HepG2 (cell line): ENCODE measurements at regions not wholly inside any gene's neighbourhood (a gene's known extent, or its start where the extent isn't known, plus 50 kb on each side); places are given as distances from the start of the nearest gene placed in this dataset.

ENCODE experiments used
- BHLHE40 ChIP-seq: IDR thresholded peaks from 2 replicates; pipeline ENCODE4 v1.6.1; 2011; ENCODE audit warnings: low read length, improper control_type of control experiment
- CCAR2 ChIP-seq: fragments of 200-400 bp; formaldehyde crosslinking; optimal IDR thresholded peaks from 2 replicates; pipeline ENCODE3; 2018; ENCODE audit warnings: low read depth, mild to moderate bottlenecking, low read length, moderate library complexity
- CENPT ChIP-seq: sonication (generic); formaldehyde crosslinking; IDR thresholded peaks from 2 replicates; pipeline ENCODE4 v1.8.0; 2022; ENCODE audit warnings: low read depth, mild to moderate bottlenecking, moderate library complexity, missing genetic modification reagents
- EP300 ChIP-seq, 3 experiments: sonication (generic) in 1 of 3; formaldehyde crosslinking in 1 of 3; IDR thresholded peaks; 2 replicates each; pipeline versions ENCODE4 v1.5.1 to v1.6.1; 2011 to 2020; ENCODE audit warnings: low read depth in 2 of 3, low read length in 2 of 3, borderline replicate concordance in 1 of 3, improper control_type of control experiment in 1 of 3, mild to moderate bottlenecking in 1 of 3, missing genetic modification reagents in 1 of 3, moderate library complexity in 1 of 3
- FOSL2 ChIP-seq: sonication (generic); formaldehyde crosslinking; IDR thresholded peaks from 2 replicates; pipeline ENCODE4 v1.4.0; 2020; ENCODE audit warnings: missing genetic modification reagents
- HCFC1 ChIP-seq: fragments of 150-350 bp; IDR thresholded peaks from 2 replicates; pipeline ENCODE4 v1.6.1; 2014; ENCODE audit warnings: low read depth, low read length
- HNF1A ChIP-seq, 2 experiments: sonication (generic) in 1 of 2; formaldehyde crosslinking in 1 of 2; IDR thresholded peaks; 2 replicates each; pipeline versions ENCODE4 v1.4.0 to v1.6.1; 2016 to 2020; ENCODE audit warnings: borderline replicate concordance in 1 of 2, low read depth in 1 of 2, mild to moderate bottlenecking in 1 of 2, missing genetic modification reagents in 1 of 2
- HNRNPL ChIP-seq: fragments of 200-400 bp; formaldehyde crosslinking; IDR thresholded peaks from 2 replicates; pipeline ENCODE4 v1.6.1; 2017; ENCODE audit warnings: mild to moderate bottlenecking, low read depth, low read length
- HOXA3 ChIP-seq: sonication (generic); formaldehyde crosslinking; IDR thresholded peaks from 2 replicates; pipeline ENCODE4 v1.5.0; 2020; ENCODE audit warnings: missing genetic modification reagents
- JARID2 ChIP-seq: sonication (generic); formaldehyde crosslinking; IDR thresholded peaks from 2 replicates; pipeline ENCODE4 v1.8.1; 2023; ENCODE audit warnings: missing genetic modification reagents, inconsistent platforms; ENCODE audit not compliant: insufficient replicate concordance
- SMARCC2 ChIP-seq: fragments of 450-650 bp; IDR thresholded peaks from 2 replicates; pipeline ENCODE4 v1.6.1; 2017; ENCODE audit warnings: antibody characterized with exemption, mild to moderate bottlenecking
- YEATS2 ChIP-seq: sonication (generic); formaldehyde crosslinking; IDR thresholded peaks from 2 replicates; pipeline ENCODE4 v1.4.0; 2020; ENCODE audit warnings: missing genetic modification reagents, borderline replicate concordance
- ZKSCAN1 ChIP-seq: fragments of 150-350 bp; IDR thresholded peaks from 2 replicates; pipeline ENCODE4 v1.6.1; 2014; ENCODE audit warnings: low read length
- ZNF205 ChIP-seq: IDR thresholded peaks from 2 replicates; pipeline ENCODE4 v1.6.1; 2018; ENCODE audit warnings: missing biosample characterization, missing genetic modification reagents
- ZNF207 ChIP-seq: fragments of 450-650 bp; IDR thresholded peaks from 2 replicates; pipeline ENCODE4 v1.6.1; 2016; ENCODE audit warnings: antibody characterized with exemption, borderline replicate concordance
- ZNF678 ChIP-seq: sonication (generic); formaldehyde crosslinking; IDR thresholded peaks from 2 replicates; pipeline ENCODE4 v1.4.0; 2020; ENCODE audit warnings: mild to moderate bottlenecking, missing genetic modification reagents
- TF ChIP-seq, protein P1 (sequence below): sonication (generic); formaldehyde crosslinking; IDR thresholded peaks from 2 replicates; pipeline ENCODE4 v1.4.0; 2020; ENCODE audit warnings: missing genetic modification reagents
- TF ChIP-seq, protein P2 (sequence below): sonication (generic); formaldehyde crosslinking; IDR thresholded peaks from 2 replicates; pipeline ENCODE4 v1.5.1; 2020; ENCODE audit warnings: missing genetic modification reagents, mild to moderate bottlenecking, borderline replicate concordance
- TF ChIP-seq, protein P3 (sequence below): IDR thresholded peaks from 2 replicates; pipeline ENCODE4 v1.6.1; 2016

DNA sequence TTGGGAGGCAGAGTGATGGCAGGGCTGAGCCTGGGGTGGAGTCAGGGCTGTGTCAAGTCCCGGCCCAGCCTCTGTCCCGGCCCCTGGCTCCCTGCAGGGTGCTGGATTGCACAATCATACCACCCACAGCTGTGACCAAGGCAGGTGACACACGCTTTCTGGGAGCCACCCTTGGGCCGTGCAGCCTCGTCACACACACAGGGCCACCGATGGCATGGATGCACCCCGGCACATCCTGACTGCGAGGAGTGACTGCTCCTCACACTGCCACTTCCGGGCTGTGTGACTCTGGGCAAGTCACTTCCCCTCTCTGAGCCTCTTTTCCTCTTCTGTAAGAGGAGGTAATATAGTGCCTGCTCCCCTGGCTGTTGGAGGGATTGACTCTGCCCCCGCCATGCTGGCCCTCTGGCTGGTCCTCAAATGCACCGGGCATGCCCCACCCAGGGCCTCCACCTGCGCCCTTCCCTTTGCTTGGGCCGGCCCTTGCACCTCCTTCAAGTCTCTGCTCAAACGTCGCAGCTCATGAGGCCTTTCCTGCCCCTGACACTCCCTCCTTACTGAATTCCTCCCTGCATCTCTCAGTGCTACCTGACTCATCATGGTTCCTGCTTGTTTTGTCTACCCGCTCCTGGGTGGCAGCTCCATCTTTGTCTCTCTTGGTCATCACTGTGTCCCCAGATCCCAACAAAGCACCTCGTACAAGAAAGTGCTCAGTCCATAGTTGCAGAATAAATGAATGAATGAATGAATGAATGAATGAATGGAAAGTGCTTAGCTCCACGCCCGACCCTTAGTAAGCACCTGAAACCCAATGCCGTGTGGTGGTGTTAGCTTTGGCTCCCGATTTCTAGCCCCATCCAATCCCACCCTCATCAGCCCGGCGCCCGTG is 93.5 kb downstream of the CEBPB start (continued):
- no peak for TF ChIP-seq HNF1A (IDR thresholded peaks at IDR 0.05; ENCODE audit: low read depth)
- peak; percentile 21; the same call in 1 of the 2 replicates for TF ChIP-seq HNF1A (CRISPR knock-in tag; IDR thresholded peaks at IDR 0.05; ENCODE audit: borderline replicate concordance)
- TF ChIP-seq, protein P1, sequence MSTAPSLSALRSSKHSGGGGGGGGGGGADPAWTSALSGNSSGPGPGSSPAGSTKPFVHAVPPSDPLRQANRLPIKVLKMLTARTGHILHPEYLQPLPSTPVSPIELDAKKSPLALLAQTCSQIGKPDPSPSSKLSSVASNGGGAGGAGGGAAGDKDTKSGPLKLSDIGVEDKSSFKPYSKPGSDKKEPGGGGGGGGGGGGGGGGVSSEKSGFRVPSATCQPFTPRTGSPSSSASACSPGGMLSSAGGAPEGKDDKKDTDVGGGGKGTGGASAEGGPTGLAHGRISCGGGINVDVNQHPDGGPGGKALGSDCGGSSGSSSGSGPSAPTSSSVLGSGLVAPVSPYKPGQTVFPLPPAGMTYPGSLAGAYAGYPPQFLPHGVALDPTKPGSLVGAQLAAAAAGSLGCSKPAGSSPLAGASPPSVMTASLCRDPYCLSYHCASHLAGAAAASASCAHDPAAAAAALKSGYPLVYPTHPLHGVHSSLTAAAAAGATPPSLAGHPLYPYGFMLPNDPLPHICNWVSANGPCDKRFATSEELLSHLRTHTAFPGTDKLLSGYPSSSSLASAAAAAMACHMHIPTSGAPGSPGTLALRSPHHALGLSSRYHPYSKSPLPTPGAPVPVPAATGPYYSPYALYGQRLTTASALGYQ (CRISPR knock-in tag), result no peak
- no peak for TF ChIP-seq ZNF678 (CRISPR knock-in tag)
- no peak for TF ChIP-seq YEATS2 (CRISPR knock-in tag)
- TF ChIP-seq JARID2, result no peak
- TF ChIP-seq, protein P2, sequence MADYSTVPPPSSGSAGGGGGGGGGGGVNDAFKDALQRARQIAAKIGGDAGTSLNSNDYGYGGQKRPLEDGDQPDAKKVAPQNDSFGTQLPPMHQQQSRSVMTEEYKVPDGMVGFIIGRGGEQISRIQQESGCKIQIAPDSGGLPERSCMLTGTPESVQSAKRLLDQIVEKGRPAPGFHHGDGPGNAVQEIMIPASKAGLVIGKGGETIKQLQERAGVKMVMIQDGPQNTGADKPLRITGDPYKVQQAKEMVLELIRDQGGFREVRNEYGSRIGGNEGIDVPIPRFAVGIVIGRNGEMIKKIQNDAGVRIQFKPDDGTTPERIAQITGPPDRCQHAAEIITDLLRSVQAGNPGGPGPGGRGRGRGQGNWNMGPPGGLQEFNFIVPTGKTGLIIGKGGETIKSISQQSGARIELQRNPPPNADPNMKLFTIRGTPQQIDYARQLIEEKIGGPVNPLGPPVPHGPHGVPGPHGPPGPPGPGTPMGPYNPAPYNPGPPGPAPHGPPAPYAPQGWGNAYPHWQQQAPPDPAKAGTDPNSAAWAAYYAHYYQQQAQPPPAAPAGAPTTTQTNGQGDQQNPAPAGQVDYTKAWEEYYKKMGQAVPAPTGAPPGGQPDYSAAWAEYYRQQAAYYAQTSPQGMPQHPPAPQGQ (CRISPR knock-in tag), result no peak
- TF ChIP-seq FOSL2, result peak; percentile 82
- no peak for TF ChIP-seq HCFC1
- TF ChIP-seq, protein P3, sequence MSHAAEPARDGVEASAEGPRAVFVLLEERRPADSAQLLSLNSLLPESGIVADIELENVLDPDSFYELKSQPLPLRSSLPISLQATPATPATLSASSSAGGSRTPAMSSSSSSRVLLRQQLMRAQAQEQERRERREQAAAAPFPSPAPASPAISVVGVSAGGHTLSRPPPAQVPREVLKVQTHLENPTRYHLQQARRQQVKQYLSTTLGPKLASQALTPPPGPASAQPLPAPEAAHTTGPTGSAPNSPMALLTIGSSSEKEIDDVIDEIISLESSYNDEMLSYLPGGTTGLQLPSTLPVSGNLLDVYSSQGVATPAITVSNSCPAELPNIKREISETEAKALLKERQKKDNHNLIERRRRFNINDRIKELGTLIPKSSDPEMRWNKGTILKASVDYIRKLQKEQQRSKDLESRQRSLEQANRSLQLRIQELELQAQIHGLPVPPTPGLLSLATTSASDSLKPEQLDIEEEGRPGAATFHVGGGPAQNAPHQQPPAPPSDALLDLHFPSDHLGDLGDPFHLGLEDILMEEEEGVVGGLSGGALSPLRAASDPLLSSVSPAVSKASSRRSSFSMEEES, result peak; percentile 58
- TF ChIP-seq BHLHE40, result peak; percentile 65
- TF ChIP-seq HOXA3 (CRISPR knock-in tag), result no peak; the same call in 1 of the 2 replicates
- no peak for TF ChIP-seq ZKSCAN1
- TF ChIP-seq EP300 (IDR thresholded peaks at IDR 0.05; ENCODE audit: low read depth in 2 of 2, low read length in 2 of 2), result peak in 1 of 2 experiments; percentile 38; a peak in 1 of 4 replicates
- TF ChIP-seq EP300 (CRISPR knock-in tag; IDR thresholded peaks at IDR 0.05; ENCODE audit: borderline replicate concordance), result no peak
- TF ChIP-seq CCAR2, result no peak
- no peak for TF ChIP-seq CENPT (CRISPR knock-in tag)
- no peak for TF ChIP-seq SMARCC2
- TF ChIP-seq ZNF207, result no peak
- TF ChIP-seq HNRNPL, result 0 out of 2 replicates have a peak, but pooled peaks have one; percentile 79
- no peak for TF ChIP-seq ZNF205
